Endodermal cell (in vitro differentiated cells): ENCODE measurements at regions not wholly inside any gene's neighbourhood (a gene's known extent, or its start where the extent isn't known, plus 50 kb on each side); places are given as distances from the start of the nearest gene placed in this dataset.

Experiments used
- DNase-seq: peaks from one replicate; pipeline ENCODE4 v3.0.0-alpha.2; 2017
- H3K27ac ChIP-seq: 2 replicates; pipeline ENCODE4 v1.5.1; 2013; ENCODE audit warnings: mild to moderate bottlenecking, low read depth, low read length, moderate library complexity
- H3K27me3 ChIP-seq: 2 replicates; pipeline ENCODE4 v1.6.1; 2013; ENCODE audit warnings: mild to moderate bottlenecking, low read length, moderate library complexity; ENCODE audit not compliant: insufficient read depth, control insufficient read depth, poor library complexity, severe bottlenecking
- H3K36me3 ChIP-seq: 2 replicates; pipeline ENCODE4 v1.7.0; 2013; ENCODE audit warnings: mild to moderate bottlenecking, low read length, moderate library complexity; ENCODE audit not compliant: control insufficient read depth, insufficient read depth
- H3K4me1 ChIP-seq: one replicate; pipeline ENCODE4 v1.7.0; 2013; ENCODE audit warnings: low read length; ENCODE audit not compliant: control insufficient read depth, insufficient read depth
- H3K4me3 ChIP-seq: 2 replicates; pipeline ENCODE4 v1.5.1; 2013; ENCODE audit warnings: mild to moderate bottlenecking, low read length, moderate library complexity
- H3K9ac ChIP-seq: 2 replicates; pipeline ENCODE4 v1.6.1; 2013; ENCODE audit warnings: mild to moderate bottlenecking, low read length, moderate library complexity; ENCODE audit not compliant: poor library complexity, severe bottlenecking; ENCODE audit errors: extremely low read depth
- H3K9me3 ChIP-seq: 2 replicates; pipeline ENCODE4 v1.6.1; 2013; ENCODE audit warnings: mild to moderate bottlenecking, low read length, moderate library complexity; ENCODE audit not compliant: control insufficient read depth
- H3K27ac Mint-ChIP-seq: 2 replicates; pipeline ENCODE4 v1.8.0; 2020; ENCODE audit warnings: mixed read lengths
- H3K27me3 Mint-ChIP-seq: 2 replicates; pipeline ENCODE4 v1.8.0; 2021; ENCODE audit warnings: mild to moderate bottlenecking, mixed read lengths; ENCODE audit not compliant: insufficient read depth
- H3K36me3 Mint-ChIP-seq: 2 replicates; pipeline ENCODE4 v1.8.0; 2020; ENCODE audit warnings: low read depth, mixed read lengths
- H3K4me1 Mint-ChIP-seq: 2 replicates; pipeline ENCODE4 v1.8.0; 2020; ENCODE audit warnings: mixed read lengths
- H3K4me3 Mint-ChIP-seq: 2 replicates; pipeline ENCODE4 v1.8.0; 2020; ENCODE audit warnings: mild to moderate bottlenecking, moderate library complexity, mixed read lengths
- H3K9me3 Mint-ChIP-seq: 2 replicates; pipeline ENCODE4 v1.8.0; 2020; ENCODE audit warnings: mild to moderate bottlenecking, mixed read lengths
- CTCF ChIP-seq: fragments of 200-600 bp; sonication (generic); conservative IDR thresholded peaks from 2 replicates; pipeline ENCODE4 v1.5.0; 2021; ENCODE audit warnings: antibody characterized with exemption, mild to moderate bottlenecking
- WGBS, 2 experiments: methylation state at CpG; one replicate each; pipeline versions ENCODE4 v1.1.5 to v1.1.7; 2013; ENCODE audit warnings: missing lambda C conversion rate in 2 of 2, mixed read lengths in 1 of 2; ENCODE audit not compliant: insufficient coverage in 1 of 2, insufficient read length in 1 of 2; 5-methylcytosine and 5-hydroxymethylcytosine counted together

- Mint-ChIP-seq H3K36me3 (no peaks in the 10 kb centered on the region), H3K27me3 (no peaks in the 10 kb centered on the region), H3K4me1 (peaks cover 4% of the 10 kb centered on the region), H3K9me3 (no peaks in the 10 kb centered on the region), H3K4me3 (no peak overlapping the region), H3K27ac (no peak overlapping the region)
- no peaks in the 10 kb centered on the region for H3K36me3 ChIP-seq
- 84 to 90% methylated on average over 5 of the region's 5 CpGs for WGBS, 2 experiments
- TF ChIP-seq CTCF, result no peak
- no peak overlapping the region for H3K9ac ChIP-seq
- H3K27me3 ChIP-seq, result no peaks in the 10 kb centered on the region
- H3K9me3 ChIP-seq, result peaks cover 4% of the 10 kb centered on the region
- H3K4me1 ChIP-seq, result no peaks in the 10 kb centered on the region
- H3K4me3 ChIP-seq, result no peak overlapping the region
- DNase-seq, result no peak
- H3K27ac ChIP-seq, result no peak overlapping the region
These were observed 238.1 kb downstream of the ARAP2 start for GRCh38 chr4:36006226-36006625.

DNA sequence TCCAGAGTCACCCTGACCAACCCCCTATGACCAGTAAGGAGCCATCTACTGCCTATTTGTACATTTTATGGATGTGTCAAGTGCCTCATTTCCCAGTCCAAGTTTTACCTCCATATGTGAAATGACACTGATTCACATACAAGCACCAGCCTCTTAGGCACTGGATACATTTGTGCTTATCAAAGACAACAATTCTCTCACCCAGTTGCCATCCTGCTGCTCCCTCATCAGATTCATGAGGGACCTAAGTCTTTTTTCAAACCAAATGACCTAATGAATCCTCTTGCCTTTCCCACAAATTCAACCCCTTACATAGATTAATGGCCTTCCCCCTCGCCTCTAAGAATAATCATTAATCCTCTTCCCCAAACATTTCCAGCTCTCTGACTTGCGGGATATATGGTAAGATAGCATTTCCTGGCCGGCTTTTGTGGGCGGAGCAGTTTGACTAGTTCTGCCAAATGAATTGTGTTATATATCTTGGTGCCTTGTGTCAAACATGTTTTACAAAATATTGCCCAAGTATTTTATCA lies 233.9 kb downstream of the ARAP2 start:
- H3K9me3 Mint-ChIP-seq, result peaks cover 1% of the 10 kb centered on the region
- H3K27ac Mint-ChIP-seq, result no peak overlapping the region
- TF ChIP-seq CTCF, result no peak
- no peaks in the 10 kb centered on the region for H3K36me3 ChIP-seq
- WGBS, 2 experiments, result 96% methylated on average over 4 of the region's 4 CpGs; no CpG with 5 or more reads in 1 of the 2 experiments
- DNase-seq, result no peak
- H3K4me3 ChIP-seq, result no peak overlapping the region
- peaks cover 6% of the 10 kb centered on the region for H3K4me1 Mint-ChIP-seq
- peaks cover 4% of the 10 kb centered on the region for H3K9me3 ChIP-seq
- H3K4me1 ChIP-seq, result no peaks in the 10 kb centered on the region
- no peaks in the 10 kb centered on the region for H3K36me3 Mint-ChIP-seq
- H3K27me3 Mint-ChIP-seq, result no peaks in the 10 kb centered on the region
- H3K9ac ChIP-seq, result no peak overlapping the region
- no peaks in the 10 kb centered on the region for H3K27me3 ChIP-seq
- H3K4me3 Mint-ChIP-seq, result no peak overlapping the region
- H3K27ac ChIP-seq, result no peak overlapping the region

DNA sequence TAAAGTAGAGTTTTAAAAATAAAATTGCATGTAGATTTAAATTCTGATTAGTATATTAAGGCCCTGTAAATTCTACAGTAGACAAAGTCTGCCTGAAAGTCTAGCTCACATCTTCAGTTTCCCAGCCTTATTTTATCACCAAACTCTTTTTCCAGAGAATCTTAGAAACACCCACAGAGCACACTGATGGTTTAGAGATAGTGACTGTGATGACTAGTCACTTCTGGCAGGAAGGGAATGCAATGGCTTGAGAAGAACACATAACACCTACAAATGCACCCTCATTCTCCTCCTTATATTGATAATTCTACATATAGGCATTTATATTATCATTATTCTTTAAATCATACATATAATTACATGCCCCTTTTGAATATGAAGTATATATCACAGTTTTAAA lies 232.9 kb downstream of the ARAP2 start:
- no peak for TF ChIP-seq CTCF
- Histone ChIP-seq H3K4me1 (no peaks in the 10 kb centered on the region), H3K9me3 (peaks cover 4% of the 10 kb centered on the region), H3K27me3 (no peaks in the 10 kb centered on the region), H3K4me3 (no peak overlapping the region), H3K9ac (no peak overlapping the region), H3K36me3 (no peaks in the 10 kb centered on the region), H3K27ac (no peak overlapping the region)
- Mint-ChIP-seq H3K27ac (no peak overlapping the region), H3K36me3 (no peaks in the 10 kb centered on the region), H3K9me3 (peaks cover 1% of the 10 kb centered on the region), H3K27me3 (no peaks in the 10 kb centered on the region), H3K4me3 (no peak overlapping the region), H3K4me1 (peaks cover 6% of the 10 kb centered on the region)
- DNase-seq, result no peak
